Loucy (cell line): ENCODE measurements at regions not wholly inside any gene's neighbourhood (a gene's known extent, or its start where the extent isn't known, plus 50 kb on each side); places are given as distances from the start of the nearest gene placed in this dataset.

Experiments used
- H2AFZ ChIP-seq: fragments of 200-600 bp; sonication (generic); 2 replicates; pipeline ENCODE4 v1.6.0; 2016; ENCODE audit warnings: antibody characterized with exemption, mild to moderate bottlenecking, low read length, moderate library complexity
- H3F3A ChIP-seq: fragments of 200-600 bp; 2 replicates; pipeline ENCODE4 v1.6.0; 2016; ENCODE audit warnings: antibody characterized with exemption, low read depth, mild to moderate bottlenecking
- H3K27me3 ChIP-seq: fragments of 200-600 bp; sonication (generic); 2 replicates; pipeline ENCODE4 v1.6.1; 2014; ENCODE audit warnings: low read length, mild to moderate bottlenecking; ENCODE audit not compliant: insufficient read depth, poor library complexity, severe bottlenecking
- H3K36me3 ChIP-seq: fragments of 200-600 bp; sonication (generic); 2 replicates; pipeline ENCODE4 v1.6.1; 2016; ENCODE audit warnings: low read length; ENCODE audit not compliant: insufficient read depth
- H3K4me1 ChIP-seq: fragments of 200-600 bp; sonication (generic); 2 replicates; pipeline ENCODE4 v1.5.1; 2014; ENCODE audit warnings: low read length, mild to moderate bottlenecking; ENCODE audit not compliant: insufficient read depth, poor library complexity, severe bottlenecking
- H3K4me2 ChIP-seq: fragments of 200-600 bp; sonication (generic); 2 replicates; pipeline ENCODE4 v1.6.0; 2014; ENCODE audit warnings: antibody characterized with exemption, low read length, low read depth, mild to moderate bottlenecking; ENCODE audit not compliant: poor library complexity, severe bottlenecking
- H3K4me3 ChIP-seq: fragments of 200-600 bp; sonication (generic); 2 replicates; pipeline ENCODE4 v1.5.1; 2014; ENCODE audit warnings: low read length, mild to moderate bottlenecking, mixed read lengths; ENCODE audit not compliant: poor library complexity, severe bottlenecking
- H3K79me2 ChIP-seq: fragments of 200-600 bp; sonication (generic); 2 replicates; pipeline ENCODE4 v1.6.1; 2014; ENCODE audit warnings: low read length; ENCODE audit not compliant: insufficient read depth
- H3K9ac ChIP-seq: fragments of 200-600 bp; sonication (generic); 2 replicates; pipeline ENCODE4 v1.6.0; 2014; ENCODE audit warnings: mild to moderate bottlenecking, low read depth, low read length, moderate library complexity; ENCODE audit not compliant: poor library complexity, severe bottlenecking
- H3K9me2 ChIP-seq: fragments of 200-600 bp; sonication (generic); replicated peaks from 2 replicates; pipeline ENCODE4 v1.6.1; 2016; ENCODE audit warnings: low read depth, low read length, mixed read lengths
- H3K9me3 ChIP-seq: fragments of 200-600 bp; sonication (generic); 2 replicates; pipeline ENCODE4 v1.6.1; 2014; ENCODE audit warnings: mild to moderate bottlenecking, antibody characterized with exemption, low read length, low read depth; ENCODE audit not compliant: insufficient read depth
- H4K20me1 ChIP-seq: fragments of 200-600 bp; sonication (generic); 2 replicates; pipeline ENCODE4 v1.6.0; 2014; ENCODE audit warnings: antibody characterized with exemption, low read length, mild to moderate bottlenecking; ENCODE audit not compliant: insufficient read depth, poor library complexity, severe bottlenecking
- CTCF ChIP-seq: fragments of 200-600 bp; sonication (generic); conservative IDR thresholded peaks from 2 replicates; pipeline ENCODE4 v1.5.1; 2014; ENCODE audit warnings: mild to moderate bottlenecking, antibody characterized with exemption, low read length
- EZH2phosphoT487 ChIP-seq: fragments of 200-600 bp; IDR thresholded peaks from 2 replicates; pipeline ENCODE4 v1.6.1; 2018; ENCODE audit warnings: antibody characterized with exemption, mild to moderate bottlenecking, moderate library complexity, borderline replicate concordance

GRCh38 chr7:65731129-65731528 is 141.7 kb upstream of the VKORC1L1 start:
- H4K20me1 ChIP-seq = no peaks in the 10 kb centered on the region
- H3K4me2 ChIP-seq = no peak overlapping the region
- H3K27me3 ChIP-seq = no peaks in the 10 kb centered on the region
- no peaks in the 10 kb centered on the region for H3K9me2 ChIP-seq
- no peaks in the 10 kb centered on the region for H3F3A ChIP-seq
- no peaks in the 10 kb centered on the region for H3K36me3 ChIP-seq
- no peaks in the 10 kb centered on the region for H3K9me3 ChIP-seq
- H2AFZ ChIP-seq = no peak overlapping the region
- H3K79me2 ChIP-seq = no peaks in the 10 kb centered on the region
- TF ChIP-seq EZH2phosphoT487 (no peak), CTCF (no peak)
- H3K9ac ChIP-seq = no peak overlapping the region
- H3K4me1 ChIP-seq = no peaks in the 10 kb centered on the region
- H3K4me3 ChIP-seq = no peak overlapping the region

GRCh38 chr7:65731562-65732035 is 141.3 kb upstream of the VKORC1L1 start:
- Histone ChIP-seq H3K79me2 (no peaks in the 10 kb centered on the region), H3K4me3 (no peak overlapping the region), H4K20me1 (no peaks in the 10 kb centered on the region), H3K4me2 (no peak overlapping the region), H2AFZ (no peak overlapping the region), H3K4me1 (no peaks in the 10 kb centered on the region), H3K9me3 (no peaks in the 10 kb centered on the region), H3K36me3 (no peaks in the 10 kb centered on the region), H3F3A (no peaks in the 10 kb centered on the region), H3K27me3 (no peaks in the 10 kb centered on the region), H3K9ac (no peak overlapping the region), H3K9me2 (no peaks in the 10 kb centered on the region)
- TF ChIP-seq EZH2phosphoT487 (no peak), CTCF (no peak)

- Histone ChIP-seq H3K9me3 (no peaks in the 10 kb centered on the region), H3K79me2 (peaks cover 6% of the 10 kb centered on the region; the same call in 1 of the 2 replicates), H3K9me2 (no peaks in the 10 kb centered on the region), H3K4me1 (no peaks in the 10 kb centered on the region), H3K36me3 (no peaks in the 10 kb centered on the region), H4K20me1 (no peaks in the 10 kb centered on the region), H3K27me3 (no peaks in the 10 kb centered on the region), H2AFZ (no peak overlapping the region), H3K4me2 (no peak overlapping the region), H3K4me3 (no peak overlapping the region), H3F3A (no peaks in the 10 kb centered on the region), H3K9ac (no peak overlapping the region)
- TF ChIP-seq CTCF (no peak), EZH2phosphoT487 (no peak)
Measured at GRCh38 chr7:65744406-65744805, 128.5 kb upstream of the VKORC1L1 start.
